HG02885 (cell line): ENCODE measurements at regions not wholly inside any gene's neighbourhood (a gene's known extent, or its start where the extent isn't known, plus 50 kb on each side); places are given as distances from the start of the nearest gene placed in this dataset.

ENCODE experiments used
- ATAC-seq: cut with Tn5 transposase; IDR thresholded peaks from one replicate; pipeline ENCODE4 v1.9.1; 2021; ENCODE audit warnings: mild to moderate bottlenecking; ENCODE audit not compliant: unreplicated experiment, poor library complexity

GRCh38 chr1:5812295-5812694 is 179.9 kb downstream of the NPHP4 start:
- ATAC-seq: no peak

DNA sequence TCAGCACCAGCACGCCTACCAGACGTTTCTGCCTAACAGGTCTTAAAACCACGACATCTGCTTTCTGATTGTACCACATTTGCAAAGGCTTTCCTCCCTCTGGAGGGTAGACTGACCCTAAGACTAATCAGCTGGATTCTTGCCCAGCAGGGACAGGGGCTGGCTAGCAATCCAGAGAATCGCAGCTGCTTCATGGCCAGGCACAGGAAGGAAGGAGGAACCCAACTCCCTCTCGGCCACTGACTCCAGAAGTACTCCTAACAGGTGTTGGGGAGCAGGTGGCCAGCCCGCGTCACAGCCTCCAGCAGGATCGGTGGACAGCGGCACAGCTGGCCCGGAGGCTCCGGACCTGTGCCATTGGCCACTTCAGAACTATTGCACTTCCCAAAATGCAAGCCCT is 180.8 kb downstream of the NPHP4 start:
- ATAC-seq: no peak

DNA sequence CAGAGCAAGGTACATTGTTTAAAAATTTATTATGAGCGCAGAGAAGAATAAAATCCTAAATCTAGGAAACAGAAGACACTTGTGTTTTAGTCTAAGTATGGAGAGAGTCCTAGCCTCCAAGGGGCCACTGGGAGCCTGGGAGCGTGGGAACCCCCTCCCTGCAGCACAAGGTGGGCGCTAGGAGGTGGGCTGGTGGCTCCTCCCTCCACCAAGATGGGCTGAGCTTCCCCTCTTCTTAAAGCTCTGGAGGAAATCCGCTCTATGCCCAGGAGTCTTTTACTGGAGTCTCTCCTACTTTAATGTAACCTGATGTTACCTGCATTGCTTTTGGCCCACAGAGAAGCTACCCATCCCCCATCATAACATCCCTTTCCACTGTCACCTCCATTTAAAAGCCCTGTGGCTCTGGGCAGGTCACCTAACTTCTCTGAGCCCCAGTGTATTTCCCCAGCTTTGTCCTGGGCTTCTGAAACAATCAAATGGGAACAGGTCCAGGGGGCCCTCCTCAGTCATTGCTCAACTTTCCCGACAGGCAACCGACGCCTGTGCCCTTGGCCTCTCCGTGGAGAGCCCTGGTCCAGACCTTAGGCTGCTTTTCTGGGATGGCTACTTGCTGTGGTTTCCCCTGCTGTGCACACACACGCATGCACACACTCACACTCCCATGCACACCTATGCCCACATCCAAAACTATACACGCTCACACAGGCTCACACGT is 181.5 kb downstream of the NPHP4 start:
- ATAC-seq: no peak

- no peak for ATAC-seq
Observed at GRCh38 chr1:5810131-5810530, 182.1 kb downstream of the NPHP4 start.

GRCh38 chr1:5809207-5809788 is 182.9 kb downstream of the NPHP4 start:
- ATAC-seq: no peak

- ATAC-seq: no peak
Observed at GRCh38 chr1:5803851-5804250, 188.4 kb downstream of the NPHP4 start.

GRCh38 chr1:5802606-5803005 is 189.6 kb downstream of the NPHP4 start:
- no peak for ATAC-seq

GRCh38 chr1:5798904-5799303 is 193.3 kb downstream of the NPHP4 start:
- ATAC-seq: no peak

DNA sequence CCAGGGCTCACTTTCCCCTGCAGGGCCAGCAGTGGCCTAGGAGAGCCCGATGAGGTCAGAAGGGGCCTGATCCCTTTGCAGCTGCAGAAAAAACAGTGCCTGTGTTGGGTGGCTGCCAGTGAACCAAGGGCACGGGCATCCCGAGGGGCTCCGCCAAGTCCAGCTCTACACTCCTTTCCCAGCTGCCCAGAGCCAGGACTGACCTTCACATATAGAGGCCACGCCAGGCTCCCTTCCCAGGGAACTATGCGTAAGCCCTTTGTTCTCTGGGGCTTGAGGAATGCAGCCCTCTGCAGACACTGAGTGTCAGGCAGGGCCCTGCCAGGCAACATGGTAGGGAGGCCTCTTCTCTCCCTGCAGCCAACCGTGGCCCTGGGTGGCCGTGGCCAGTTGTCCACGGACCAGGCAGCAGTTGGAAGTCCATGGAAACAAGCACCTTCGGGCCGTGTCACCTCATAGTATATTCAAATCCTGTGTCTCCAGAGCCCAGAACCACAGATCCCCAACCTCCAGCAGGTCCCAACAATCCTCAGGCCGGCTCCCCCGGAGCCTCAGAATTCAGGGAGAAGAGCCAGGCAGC is 194.0 kb downstream of the NPHP4 start:
- no peak for ATAC-seq

GRCh38 chr1:5796028-5796427 is 196.2 kb downstream of the NPHP4 start:
- no peak for ATAC-seq

DNA sequence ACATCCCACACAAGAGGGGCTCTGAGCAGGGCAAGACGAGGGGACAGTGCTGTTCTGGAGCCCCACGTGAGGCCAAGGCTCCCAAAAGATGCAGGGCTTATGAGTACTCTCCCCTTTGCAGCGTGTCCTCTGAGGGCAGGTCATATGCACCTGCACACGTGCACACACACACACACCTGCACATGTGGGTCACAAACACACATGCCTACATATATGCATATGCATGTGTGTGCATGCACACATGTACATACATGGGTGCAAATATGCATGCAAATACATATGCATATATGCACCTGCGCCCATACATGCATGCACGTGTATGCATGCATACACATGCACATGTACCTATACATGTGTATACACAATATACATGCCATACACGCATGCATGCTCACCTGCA is 197.9 kb downstream of the NPHP4 start:
- no peak for ATAC-seq

DNA sequence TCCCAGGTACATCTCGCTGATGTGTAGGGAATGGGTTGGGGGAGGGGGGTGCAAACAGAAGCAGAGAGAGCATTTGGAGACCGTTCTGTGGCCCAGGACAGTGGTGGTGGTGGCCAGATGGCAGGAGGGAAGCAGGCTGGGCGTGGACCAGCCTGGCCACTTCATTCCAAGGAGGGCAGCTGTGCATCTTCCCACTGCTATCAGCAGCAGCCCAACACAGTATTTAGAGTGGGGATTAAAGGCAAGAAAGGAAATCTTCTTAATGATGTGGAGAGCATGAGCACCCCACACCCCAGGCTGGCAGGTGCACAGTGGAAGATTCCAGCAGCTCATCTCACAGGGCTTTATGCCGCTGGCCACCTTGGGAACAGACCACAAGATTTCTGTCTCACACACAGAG is 198.7 kb downstream of the NPHP4 start:
- no peak for ATAC-seq

DNA sequence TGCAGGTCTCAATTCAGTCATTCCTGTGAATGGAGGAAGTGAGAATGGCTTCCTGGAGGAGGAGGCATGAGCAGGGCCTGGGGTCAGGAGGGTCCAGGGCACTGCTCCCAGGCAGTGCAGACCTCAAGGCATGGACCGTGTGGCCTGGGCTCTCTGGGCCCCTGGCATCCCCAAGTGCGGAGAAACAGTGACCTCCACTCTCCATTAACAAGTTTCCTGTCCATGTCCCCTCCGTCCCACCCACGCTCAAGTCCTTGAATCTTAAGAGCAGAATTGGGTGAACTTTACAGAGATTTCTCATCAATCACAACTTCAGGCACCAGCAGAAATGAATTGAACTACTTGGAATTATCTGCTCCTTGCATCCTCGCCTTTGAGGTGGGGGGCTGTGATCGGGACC is 211.1 kb downstream of the NPHP4 start:
- no peak for ATAC-seq

- no peak for ATAC-seq
Observed at GRCh38 chr1:5780324-5780716, 211.9 kb downstream of the NPHP4 start.

DNA sequence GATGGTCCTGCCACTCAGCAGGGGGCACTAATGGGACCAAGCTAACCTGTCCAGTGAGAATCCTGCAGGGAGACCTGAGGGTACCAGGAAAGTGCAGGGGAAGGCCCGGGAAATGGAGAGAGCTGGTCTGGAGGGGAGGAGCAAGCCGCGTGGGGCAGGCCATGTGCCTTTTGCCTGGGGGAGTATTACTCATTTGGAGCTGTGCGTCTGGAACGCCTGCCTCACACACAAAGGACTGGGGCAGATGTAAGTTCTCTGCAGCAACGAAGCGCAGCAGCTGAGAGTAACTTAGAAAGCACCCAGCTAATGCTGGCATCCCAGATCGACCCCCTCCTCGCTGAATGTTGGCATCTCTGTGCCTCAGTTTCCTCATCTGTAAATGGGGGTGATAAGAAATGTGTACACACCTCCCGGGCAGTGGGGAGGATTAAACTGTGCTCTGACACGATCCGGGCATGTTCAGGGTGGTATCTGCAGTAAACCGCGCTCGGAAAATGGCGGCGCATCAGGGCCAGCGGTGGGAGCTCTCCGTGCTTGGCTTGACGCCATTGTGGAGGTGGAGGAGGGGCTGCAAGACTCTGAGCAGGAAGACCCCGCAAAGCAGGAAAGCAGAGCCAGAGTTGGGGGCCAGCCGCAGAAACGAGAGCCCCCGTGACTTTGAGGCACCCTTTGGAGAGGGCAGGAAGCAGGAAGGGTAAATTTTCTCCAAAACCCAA is 212.5 kb downstream of the NPHP4 start:
- ATAC-seq: no peak

GRCh38 chr1:5776035-5776550 is 216.1 kb downstream of the NPHP4 start:
- no peak for ATAC-seq

DNA sequence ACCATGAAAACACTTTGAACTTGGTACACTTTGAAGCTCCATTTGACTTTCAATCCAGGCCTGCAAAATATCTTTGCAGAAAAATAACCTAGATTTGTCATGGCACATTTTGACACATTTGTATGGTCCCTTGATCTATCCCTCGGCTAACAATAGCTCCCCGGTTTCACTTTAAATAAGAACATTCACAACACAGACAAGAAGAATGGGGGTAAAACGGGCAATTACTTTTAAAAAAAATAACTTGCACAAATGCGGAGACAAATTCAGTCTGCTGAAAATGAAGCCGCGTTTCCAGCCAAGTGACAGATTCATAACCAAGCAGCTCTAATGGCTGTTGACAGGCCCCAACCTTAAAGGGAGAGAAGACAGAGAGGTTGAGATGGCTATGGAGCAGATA is 218.2 kb downstream of the NPHP4 start:
- ATAC-seq: no peak

DNA sequence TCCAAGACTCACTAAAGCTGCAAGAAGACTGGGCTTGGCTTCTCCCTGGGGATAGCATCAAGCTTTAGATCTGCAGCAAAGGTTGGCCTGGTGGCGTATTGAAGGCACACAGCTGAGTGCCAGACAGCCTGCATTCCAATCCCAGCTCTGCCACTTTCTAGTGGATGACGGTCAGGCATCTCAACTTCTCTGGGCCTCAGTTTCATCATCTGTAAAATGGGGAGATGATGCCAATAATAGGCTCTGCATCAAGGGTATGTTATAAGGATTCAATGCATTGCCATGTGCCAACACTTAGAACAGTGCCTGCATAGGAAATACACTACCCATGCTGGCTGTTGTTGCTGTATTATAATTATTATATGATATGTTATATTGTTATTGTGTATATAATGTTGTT is 220.4 kb downstream of the NPHP4 start:
- no peak for ATAC-seq

- no peak for ATAC-seq
Observed at GRCh38 chr1:5770981-5771765, 221.1 kb downstream of the NPHP4 start.

GRCh38 chr1:5769760-5770159 is 222.5 kb downstream of the NPHP4 start:
- no peak for ATAC-seq
